ENCODE measurements at regions not wholly inside any gene's neighbourhood (a gene's known extent, or its start where the extent isn't known, plus 50 kb on each side); places are given as distances from the start of the nearest gene placed in this dataset.

GRCh38 chr3:159480046-159480445 is 508.6 kb upstream of the IL12A start:
- TF ChIP-seq SMC3 (conservative IDR thresholded peaks at IDR 0.05; ENCODE audit: poor library complexity), result no peak
- no peak for TF ChIP-seq CTCF (IDR thresholded peaks at IDR 0.05; ENCODE audit: poor library complexity, severe bottlenecking)

All from neural cell (in vitro differentiated cells).